Tibial artery (tissue), 4 donors: ENCODE measurements at regions not wholly inside any gene's neighbourhood (a gene's known extent, or its start where the extent isn't known, plus 50 kb on each side); places are given as distances from the start of the nearest gene placed in this dataset.

ENCODE experiments used
- DNase-seq, 2 donors: peaks; one replicate each; pipeline ENCODE4 v3.0.0-alpha.2; 2019
- H3K27ac ChIP-seq, 2 donors: fragments of 200-600 bp; sonication (generic) in 1 of 2; 1 replicate in 1 of 2; 2 replicates in 1 of 2; pipeline ENCODE4 v1.5.1; 2018 to 2019; ENCODE audit warnings: mild to moderate bottlenecking in 1 of 2
- H3K27me3 ChIP-seq, 2 donors: fragments of 200-600 bp; sonication (generic) in 1 of 2; one replicate each; pipeline versions ENCODE4 v1.5.1 to v1.6.0; 2016 to 2019
- H3K36me3 ChIP-seq, 3 donors: fragments of 200-600 bp; sonication (generic) in 2 of 3; one replicate each; pipeline ENCODE4 v1.5.1; 2016 to 2019; ENCODE audit warnings: mild to moderate bottlenecking in 2 of 3
- H3K4me1 ChIP-seq, 4 donors: fragments of 200-600 bp; sonication (generic) in 2 of 4; 1 replicate in 3 of 4; 2 replicates in 1 of 4; pipeline ENCODE4 v1.5.1; 2016 to 2019
- H3K4me3 ChIP-seq, 2 donors: fragments of 200-600 bp; sonication (generic) in 1 of 2; 1 replicate in 1 of 2; 2 replicates in 1 of 2; pipeline ENCODE4 v1.5.1; 2018 to 2019; ENCODE audit warnings: mild to moderate bottlenecking in 2 of 2
- H3K9me3 ChIP-seq, 3 donors: fragments of 200-600 bp; sonication (generic) in 1 of 3; one replicate each; pipeline ENCODE4 v1.5.1; 2016 to 2019
- CTCF ChIP-seq, 2 experiments: fragments of 200-600 bp in 1 of 2; fragments of 450-650 bp in 1 of 2; IDR thresholded peaks; one replicate each; pipeline ENCODE4 v1.5.1; 2017 to 2019; ENCODE audit warnings: antibody characterized with exemption in 2 of 2, mild to moderate bottlenecking in 1 of 2, moderate library complexity in 1 of 2
- intact Hi-C: fragments of 100-400 bp; cut with DNase I; formaldehyde crosslinking; loops from one replicate; pipeline ENCODE4 v1.15.0; 2023; ENCODE audit warnings: low total_unique reads

- no peaks in the 10 kb centered on the region for H3K36me3 ChIP-seq
- H3K27ac ChIP-seq: no peak overlapping the region
- no peak for TF ChIP-seq CTCF (IDR thresholded peaks at IDR 0.05)
- DNase-seq: no peak
- no peaks in the 10 kb centered on the region for H3K4me1 ChIP-seq
- intact Hi-C loops: no loop called here
- no peaks in the 10 kb centered on the region for H3K27me3 ChIP-seq
- no peak overlapping the region for H3K4me3 ChIP-seq
- H3K9me3 ChIP-seq: no peaks in the 10 kb centered on the region
Observed at GRCh38 chr7:22670422-22670815, 56.6 kb upstream of the IL6 start.

- Histone ChIP-seq H3K9me3 (no peaks in the 10 kb centered on the region), H3K27me3 (no peaks in the 10 kb centered on the region), H3K36me3 (no peaks in the 10 kb centered on the region), H3K4me3 (no peak overlapping the region), H3K27ac (no peak overlapping the region), H3K4me1 (no peaks in the 10 kb centered on the region)
- intact Hi-C loops: loop anchor here (5.0 kb wide), 1 partner anchor 543 kb away; no protein-coding TSS in a partner anchor
- no peak for DNase-seq
- no peak for TF ChIP-seq CTCF (IDR thresholded peaks at IDR 0.05)
Observed at GRCh38 chr7:22669692-22670421, 57.1 kb upstream of the IL6 start.

GRCh38 chr7:22668971-22669401 is 58.0 kb upstream of the IL6 start:
- Histone ChIP-seq H3K4me1 (no peaks in the 10 kb centered on the region), H3K27ac (no peak overlapping the region), H3K4me3 (no peak overlapping the region), H3K36me3 (no peaks in the 10 kb centered on the region), H3K9me3 (no peaks in the 10 kb centered on the region), H3K27me3 (no peaks in the 10 kb centered on the region)
- intact Hi-C loops: loop anchor here (5.0 kb wide), 1 partner anchor 542 kb away; no protein-coding TSS in a partner anchor
- DNase-seq: no peak
- no peak for TF ChIP-seq CTCF (IDR thresholded peaks at IDR 0.05)

- Histone ChIP-seq H3K4me1 (no peaks in the 10 kb centered on the region), H3K4me3 (no peak overlapping the region), H3K9me3 (no peaks in the 10 kb centered on the region), H3K27me3 (no peaks in the 10 kb centered on the region), H3K27ac (no peak overlapping the region), H3K36me3 (no peaks in the 10 kb centered on the region)
- no peak for DNase-seq
- intact Hi-C loops: loop anchor here (5.0 kb wide), 1 partner anchor 540 kb away; no protein-coding TSS in a partner anchor
- no peak for TF ChIP-seq CTCF (IDR thresholded peaks at IDR 0.05)
Observed at GRCh38 chr7:22667562-22668239, 59.3 kb upstream of the IL6 start.

GRCh38 chr7:22667187-22667561 is 59.8 kb upstream of the IL6 start:
- Histone ChIP-seq H3K9me3 (no peaks in the 10 kb centered on the region), H3K27me3 (no peaks in the 10 kb centered on the region), H3K4me1 (no peaks in the 10 kb centered on the region), H3K27ac (no peak overlapping the region), H3K4me3 (no peak overlapping the region), H3K36me3 (no peaks in the 10 kb centered on the region)
- DNase-seq: no peak
- intact Hi-C loops: loop anchor here (5.0 kb wide), 1 partner anchor 540 kb away; no protein-coding TSS in a partner anchor
- no peak for TF ChIP-seq CTCF (IDR thresholded peaks at IDR 0.05)
